ENCODE measurements at regions not wholly inside any gene's neighbourhood (a gene's known extent, or its start where the extent isn't known, plus 50 kb on each side); places are given as distances from the start of the nearest gene placed in this dataset.

- no peak overlapping the region for H3K4me3 ChIP-seq (ENCODE audit: control insufficient read depth in 2 of 3, extremely low read depth in 1 of 3, insufficient read depth in 2 of 3, low read depth in 1 of 3, low read length in 3 of 3)
- H4K20me1 ChIP-seq (ENCODE audit: control insufficient read depth, extremely low read depth, insufficient read depth, low read length): no peaks in the 10 kb centered on the region
- FAIRE-seq (no peak), DNase-seq (ENCODE audit: low read depth, low spot score) (no peak)
- H3K27me3 ChIP-seq (ENCODE audit: control insufficient read depth, extremely low read depth, insufficient read depth, low read length): no peaks in the 10 kb centered on the region
- peaks cover 6% of the 10 kb centered on the region for H3K4me1 ChIP-seq (ENCODE audit: control insufficient read depth, extremely low read depth, insufficient read depth, low read length)
- peaks cover 2% of the 10 kb centered on the region for H3K9me3 ChIP-seq (ENCODE audit: control insufficient read depth, low read depth, low read length)
- no peaks in the 10 kb centered on the region for H3K79me2 ChIP-seq (ENCODE audit: control insufficient read depth, insufficient read depth, low read length)
- no peaks in the 10 kb centered on the region for H3K36me3 ChIP-seq (ENCODE audit: control insufficient read depth in 2 of 2, extremely low read depth in 1 of 2, insufficient read depth in 2 of 2, low read length in 2 of 2)
- H3K4me2 ChIP-seq (ENCODE audit: control insufficient read depth, extremely low read depth, insufficient read depth, low read depth, low read length): no peak overlapping the region
- no peak overlapping the region for H3K9ac ChIP-seq (ENCODE audit: control insufficient read depth, extremely low read depth, insufficient read depth, low read length)
- dilution Hi-C loops (cut with MboI; ENCODE audit: extremely low pct_ligation_motif_present, low sequenced_read_pairs): no loop called here
- H3K9me1 ChIP-seq (ENCODE audit: control insufficient read depth, extremely low read depth, insufficient read depth, low read length): no peaks in the 10 kb centered on the region
- H3K27ac ChIP-seq (ENCODE audit: control insufficient read depth, insufficient read depth, low read length): no peak overlapping the region
- no peak for TF ChIP-seq CTCF (optimal IDR thresholded peaks at IDR 0.05 in 1 of 3, IDR thresholded peaks at IDR 0.05 in 1 of 3, conservative IDR thresholded peaks at IDR 0.05 in 1 of 3; ENCODE audit: extremely low read depth in 1 of 3, insufficient read depth in 2 of 3, low read length in 3 of 3)
- TF ChIP-seq EZH2 (IDR thresholded peaks at IDR 0.05; ENCODE audit: low read length): no peak
- H2AFZ ChIP-seq (ENCODE audit: control insufficient read depth, low read length): no peak overlapping the region
These were observed 429.4 kb upstream of the DIPK2B start for GRCh38 chrX:45630078-45630477.

- no peak overlapping the region for H3K4me3 ChIP-seq (ENCODE audit: control insufficient read depth in 2 of 3, extremely low read depth in 1 of 3, insufficient read depth in 2 of 3, low read depth in 1 of 3, low read length in 3 of 3)
- no peak overlapping the region for H2AFZ ChIP-seq (ENCODE audit: control insufficient read depth, low read length)
- H3K4me2 ChIP-seq (ENCODE audit: control insufficient read depth, extremely low read depth, insufficient read depth, low read depth, low read length): no peak overlapping the region
- peaks cover 2% of the 10 kb centered on the region for H3K9me3 ChIP-seq (ENCODE audit: control insufficient read depth, low read depth, low read length)
- dilution Hi-C loops (cut with MboI; ENCODE audit: extremely low pct_ligation_motif_present, low sequenced_read_pairs): no loop called here
- FAIRE-seq (peak; percentile 20), DNase-seq (ENCODE audit: low read depth, low spot score) (no peak)
- H3K79me2 ChIP-seq (ENCODE audit: control insufficient read depth, insufficient read depth, low read length): no peaks in the 10 kb centered on the region
- no peak overlapping the region for H3K27ac ChIP-seq (ENCODE audit: control insufficient read depth, insufficient read depth, low read length)
- H3K9me1 ChIP-seq (ENCODE audit: control insufficient read depth, extremely low read depth, insufficient read depth, low read length): no peaks in the 10 kb centered on the region
- peaks cover 11% of the 10 kb centered on the region for H3K4me1 ChIP-seq (ENCODE audit: control insufficient read depth, extremely low read depth, insufficient read depth, low read length)
- no peaks in the 10 kb centered on the region for H3K36me3 ChIP-seq (ENCODE audit: control insufficient read depth in 2 of 2, extremely low read depth in 1 of 2, insufficient read depth in 2 of 2, low read length in 2 of 2)
- H3K9ac ChIP-seq (ENCODE audit: control insufficient read depth, extremely low read depth, insufficient read depth, low read length): no peak overlapping the region
- H4K20me1 ChIP-seq (ENCODE audit: control insufficient read depth, extremely low read depth, insufficient read depth, low read length): no peaks in the 10 kb centered on the region
- no peaks in the 10 kb centered on the region for H3K27me3 ChIP-seq (ENCODE audit: control insufficient read depth, extremely low read depth, insufficient read depth, low read length)
- TF ChIP-seq CTCF (optimal IDR thresholded peaks at IDR 0.05 in 1 of 3, IDR thresholded peaks at IDR 0.05 in 1 of 3, conservative IDR thresholded peaks at IDR 0.05 in 1 of 3; ENCODE audit: extremely low read depth in 1 of 3, insufficient read depth in 2 of 3, low read length in 3 of 3): no peak
- no peak for TF ChIP-seq EZH2 (IDR thresholded peaks at IDR 0.05; ENCODE audit: low read length)
These were observed 427.4 kb upstream of the DIPK2B start for GRCh38 chrX:45628041-45628440.
